H1 (cell line): ENCODE measurements at regions not wholly inside any gene's neighbourhood (a gene's known extent, or its start where the extent isn't known, plus 50 kb on each side); places are given as distances from the start of the nearest gene placed in this dataset.

ENCODE experiments used
- CTCF ChIA-PET: fragments of 300-600 bp; sonication (Branson Sonifier 250); formaldehyde crosslinking; loops from one replicate; lab custom pipeline; 2021; ENCODE audit not compliant: partially characterized antibody; lab: Charles Lee
- POLR2A ChIA-PET: fragments of 300-600 bp; sonication (Branson Sonifier 250); formaldehyde crosslinking; loops from one replicate; lab custom pipeline; 2021; ENCODE audit warnings: inconsistent platforms; ENCODE audit not compliant: partially characterized antibody; lab: Charles Lee
- DNase-seq, 2 experiments: peaks; one replicate each; pipeline versions ENCODE4 v3.0.0 to v3.0.0-alpha.2; 2010 to 2022; ENCODE audit warnings: low spot score in 2 of 2, low read depth in 1 of 2, mixed read lengths in 1 of 2
- FAIRE-seq: peaks from 2 replicates; lab custom pipeline; 2011; peaks lifted over from hg19 to GRCh38; lab: Jason Lieb, UNC
- H2AFZ ChIP-seq: 2 replicates; pipeline ENCODE4 v1.8.1; 2012; ENCODE audit warnings: low read length, inconsistent platforms
- H2AK5ac ChIP-seq: 2 replicates; pipeline ENCODE4 v1.6.1; 2013; ENCODE audit warnings: low read depth, low read length
- H2BK120ac ChIP-seq: replicated peaks from 2 replicates; pipeline ENCODE3; 2013; ENCODE audit warnings: low read depth, low read length, inconsistent platforms
- H2BK12ac ChIP-seq: 2 replicates; pipeline ENCODE4 v1.6.1; 2013; ENCODE audit warnings: low read depth, low read length
- H2BK15ac ChIP-seq: 2 replicates; pipeline ENCODE4 v1.6.1; 2013; ENCODE audit warnings: low read length
- H2BK20ac ChIP-seq: 2 replicates; pipeline ENCODE4 v1.6.1; 2013; ENCODE audit warnings: low read length
- H2BK5ac ChIP-seq: 2 replicates; pipeline ENCODE4 v1.6.1; 2013; ENCODE audit warnings: low read depth, low read length
- H3K14ac ChIP-seq: 2 replicates; pipeline ENCODE4 v1.6.1; 2013; ENCODE audit warnings: inconsistent platforms; ENCODE audit not compliant: insufficient read length
- H3K18ac ChIP-seq: 2 replicates; pipeline ENCODE4 v1.6.1; 2013; ENCODE audit warnings: low read length; ENCODE audit errors: extremely low read depth
- H3K23ac ChIP-seq: 2 replicates; pipeline ENCODE4 v1.6.1; 2013; ENCODE audit warnings: inconsistent platforms; ENCODE audit not compliant: insufficient read length
- H3K23me2 ChIP-seq: 2 replicates; pipeline ENCODE4 v1.6.1; 2013; ENCODE audit warnings: low read depth, low read length
- H3K27ac ChIP-seq: 2 replicates; pipeline ENCODE4 v1.6.1; 2011; ENCODE audit warnings: low read depth, low read length, inconsistent platforms
- H3K27me3 ChIP-seq, 4 experiments: replicated peaks in 1 of 4; 1 replicate in 1 of 4; 2 replicates in 3 of 4; pipeline versions ENCODE4 v1.6.1 to v1.8.1; 2011 to 2013; ENCODE audit warnings: low read length in 3 of 4, mild to moderate bottlenecking in 3 of 4, inconsistent platforms in 2 of 4, mixed read lengths in 2 of 4, moderate library complexity in 1 of 4; ENCODE audit not compliant: control insufficient read depth in 3 of 4, insufficient read depth in 3 of 4; ENCODE audit errors: extremely low read depth in 1 of 4
- H3K36me3 ChIP-seq, 4 experiments: 2 replicates each; pipeline versions ENCODE4 v1.6.1 to v1.8.1; 2011 to 2013; ENCODE audit warnings: mild to moderate bottlenecking in 4 of 4, low read length in 3 of 4, moderate library complexity in 2 of 4, control low read depth in 1 of 4, inconsistent platforms in 1 of 4; ENCODE audit not compliant: insufficient read depth in 4 of 4, control insufficient read depth in 2 of 4
- H3K4ac ChIP-seq: replicated peaks from 2 replicates; pipeline ENCODE3; 2013; ENCODE audit warnings: low read length, low read depth, mixed read lengths, inconsistent platforms; ENCODE audit not compliant: insufficient read length
- H3K4me1 ChIP-seq, 4 experiments: replicated peaks in 1 of 4; 1 replicate in 1 of 4; 2 replicates in 3 of 4; pipeline versions ENCODE4 v1.6.1 to v1.8.1; 2011 to 2013; ENCODE audit warnings: low read length in 3 of 4, inconsistent platforms in 2 of 4, mixed read lengths in 1 of 4; ENCODE audit not compliant: insufficient read depth in 4 of 4, control insufficient read depth in 3 of 4
- H3K4me2 ChIP-seq, 2 experiments: 2 replicates each; pipeline versions ENCODE4 v1.6.1 to v1.8.1; 2011 to 2013; ENCODE audit warnings: low read depth in 2 of 2, low read length in 2 of 2, control low read depth in 1 of 2, inconsistent platforms in 1 of 2, mild to moderate bottlenecking in 1 of 2; ENCODE audit not compliant: insufficient read depth in 1 of 2
- H3K4me3 ChIP-seq, 4 experiments: fragments of 200-600, 300-600 bp in 1 of 4; sonication (generic), shearing (Covaris generic), sonication (Bioruptor Twin) in 1 of 4; 2 replicates each; pipeline versions ENCODE4 v1.5.1 to v1.8.1; 2011 to 2016; ENCODE audit warnings: low read length in 4 of 4, low read depth in 3 of 4, control low read depth in 2 of 4, inconsistent platforms in 2 of 4, mild to moderate bottlenecking in 2 of 4, mixed read lengths in 1 of 4, moderate library complexity in 1 of 4; ENCODE audit not compliant: insufficient read depth in 2 of 4; ENCODE audit errors: extremely low read depth in 1 of 4
- H3K56ac ChIP-seq: replicated peaks from 2 replicates; pipeline ENCODE3; 2013; ENCODE audit warnings: low read depth, mild to moderate bottlenecking, mixed read lengths, low read length, inconsistent platforms; ENCODE audit not compliant: insufficient read length
- H3K79me1 ChIP-seq: 2 replicates; pipeline ENCODE4 v1.6.1; 2013; ENCODE audit warnings: low read depth, low read length, control low read depth
- H3K79me2 ChIP-seq, 2 experiments: 2 replicates each; pipeline versions ENCODE4 v1.6.1 to v1.8.1; 2012 to 2013; ENCODE audit warnings: low read length in 2 of 2, mild to moderate bottlenecking in 2 of 2, inconsistent platforms in 1 of 2; ENCODE audit not compliant: insufficient read depth in 2 of 2, control insufficient read depth in 1 of 2
- H3K9ac ChIP-seq, 4 experiments: replicated peaks in 1 of 4; 1 replicate in 1 of 4; 2 replicates in 3 of 4; pipeline versions ENCODE4 v1.6.1 to v1.8.1; 2011 to 2013; ENCODE audit warnings: low read depth in 3 of 4, low read length in 3 of 4, control low read depth in 2 of 4, mild to moderate bottlenecking in 2 of 4, moderate library complexity in 2 of 4, inconsistent platforms in 1 of 4; ENCODE audit errors: extremely low read depth in 1 of 4
- H3K9me3 ChIP-seq, 2 experiments: 2 replicates each; pipeline versions ENCODE4 v1.6.1 to v1.8.1; 2012 to 2013; ENCODE audit warnings: mild to moderate bottlenecking in 2 of 2, moderate library complexity in 2 of 2, control low read depth in 1 of 2, inconsistent platforms in 1 of 2, low read depth in 1 of 2, low read length in 1 of 2, mixed read lengths in 1 of 2; ENCODE audit not compliant: insufficient read depth in 2 of 2
- H4K20me1 ChIP-seq, 2 experiments: replicated peaks in 1 of 2; 2 replicates each; pipeline versions ENCODE3 to v1.8.1; 2011 to 2013; ENCODE audit warnings: inconsistent platforms in 2 of 2, low read length in 2 of 2, mild to moderate bottlenecking in 1 of 2; ENCODE audit not compliant: insufficient read depth in 2 of 2, control insufficient read depth in 1 of 2
- H4K5ac ChIP-seq: 2 replicates; pipeline ENCODE4 v1.6.1; 2013; ENCODE audit warnings: low read length, low read depth, mixed read lengths, inconsistent platforms; ENCODE audit not compliant: insufficient read length
- H4K8ac ChIP-seq: 2 replicates; pipeline ENCODE4 v1.8.0; 2013; ENCODE audit warnings: mild to moderate bottlenecking, moderate library complexity, low read length, inconsistent platforms; ENCODE audit not compliant: insufficient read depth; ENCODE audit errors: extremely low read depth
- H4K91ac ChIP-seq: replicated peaks from 2 replicates; pipeline ENCODE3; 2013; ENCODE audit warnings: low read length, mixed read lengths, inconsistent platforms; ENCODE audit not compliant: insufficient read length
- BACH1 ChIP-seq: IDR thresholded peaks from 2 replicates; pipeline ENCODE4 v1.6.1; 2012; ENCODE audit warnings: low read length, improper control_type of control experiment
- CHD2 ChIP-seq: IDR thresholded peaks from 2 replicates; pipeline ENCODE4 v1.6.1; 2012; ENCODE audit warnings: low read length, improper control_type of control experiment
- EGR1 ChIP-seq: IDR thresholded peaks from 2 replicates; pipeline ENCODE4 v1.6.1; 2011; ENCODE audit warnings: low read depth, low read length, borderline replicate concordance
- EZH2 ChIP-seq: fragments of 200-600 bp; sonication (generic); IDR thresholded peaks from 2 replicates; pipeline ENCODE4 v1.7.1; 2012; ENCODE audit warnings: low read depth, mild to moderate bottlenecking, moderate library complexity, low read length, inconsistent platforms; ENCODE audit not compliant: severe bottlenecking
- KDM1A ChIP-seq: fragments of 200-600, 300-600 bp; sonication (generic); IDR thresholded peaks from 2 replicates; pipeline ENCODE4 v1.7.1; 2016; ENCODE audit warnings: mild to moderate bottlenecking, low read length, borderline replicate concordance
- KDM4A ChIP-seq: IDR thresholded peaks from one replicate; pipeline ENCODE4 v1.7.1; 2012; ENCODE audit warnings: low read depth, mild to moderate bottlenecking, moderate library complexity, low read length, inconsistent platforms; ENCODE audit not compliant: severe bottlenecking
- RBBP5 ChIP-seq: IDR thresholded peaks from 2 replicates; pipeline ENCODE4 v1.7.1; 2012; ENCODE audit warnings: low read depth, mild to moderate bottlenecking, inconsistent platforms, low read length, moderate library complexity, borderline replicate concordance
- SIN3A ChIP-seq, 2 experiments: IDR thresholded peaks in 1 of 2; conservative IDR thresholded peaks in 1 of 2; 2 replicates each; pipeline ENCODE4 v1.6.1; 2011 to 2012; ENCODE audit warnings: low read length in 2 of 2, improper control_type of control experiment in 1 of 2, low read depth in 1 of 2, mild to moderate bottlenecking in 1 of 2
- SIRT6 ChIP-seq: IDR thresholded peaks from one replicate; pipeline ENCODE4 v1.7.1; 2012; ENCODE audit warnings: low read length, inconsistent platforms
- SP2 ChIP-seq: IDR thresholded peaks from 2 replicates; pipeline ENCODE4 v1.6.1; 2012; ENCODE audit warnings: mild to moderate bottlenecking, low read length, inconsistent platforms
- TAF7 ChIP-seq: optimal IDR thresholded peaks from 2 replicates; pipeline ENCODE3; 2011; ENCODE audit warnings: low read depth, mild to moderate bottlenecking, inconsistent platforms, low read length, moderate library complexity, borderline replicate concordance
- WGBS, 2 experiments: shearing (Covaris generic) in 1 of 2; methylation state at CpG; one replicate each; pipeline versions ENCODE4 v1.1.6 to v1.1.7; 2013 to 2015; ENCODE audit warnings: low lambda C conversion rate in 2 of 2, mixed read lengths in 2 of 2, inconsistent platforms in 1 of 2, low coverage in 1 of 2, missing lambda C conversion rate in 1 of 2; ENCODE audit not compliant: insufficient replicate concordance in 2 of 2, insufficient coverage in 1 of 2, insufficient read length in 1 of 2; ENCODE audit errors: extremely low coverage in 1 of 2, missing lambda C conversion rate in 1 of 2; 5-methylcytosine and 5-hydroxymethylcytosine counted together
- TF ChIP-seq, protein P1 (sequence below): IDR thresholded peaks from 2 replicates; pipeline ENCODE4 v1.6.1; 2011; ENCODE audit warnings: low read length, improper control_type of control experiment

DNA sequence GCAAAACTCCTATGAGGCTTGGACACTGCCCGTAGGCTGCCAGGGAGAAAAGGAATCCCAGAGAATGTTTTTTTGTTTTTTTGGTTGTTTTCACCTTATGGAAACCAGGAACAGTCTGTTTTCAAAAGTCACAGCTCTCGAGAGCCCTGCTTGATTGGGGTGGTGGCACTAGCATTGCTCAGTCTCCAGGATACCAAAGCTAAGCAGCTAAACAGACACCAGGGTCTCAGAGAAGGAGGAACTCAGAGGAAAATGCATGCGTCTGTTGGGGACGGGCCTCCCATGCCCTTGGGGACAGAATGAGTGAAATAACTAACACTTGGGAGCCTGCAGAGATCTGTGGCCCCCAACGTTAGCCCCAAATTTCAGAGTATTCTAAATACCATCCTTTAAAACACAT is 178.8 kb downstream of the SOX9 start:
- Histone ChIP-seq H3K23ac (no peak overlapping the region), H4K20me1 (peaks cover 0 to 2% of the 10 kb centered on the region in 2 experiments), H3K4ac (no peak overlapping the region), H2BK15ac (no peak overlapping the region), H3K4me1 (no peaks in the 10 kb centered on the region), H3K79me1 (peaks cover 4% of the 10 kb centered on the region; the same call in 1 of the 2 replicates), H4K5ac (no peak overlapping the region), H3K14ac (no peak overlapping the region), H3K56ac (no peak overlapping the region), H2BK5ac (no peak overlapping the region), H3K36me3 (no peaks in the 10 kb centered on the region), H4K8ac (no peak overlapping the region), H2BK12ac (no peak overlapping the region), H3K23me2 (peaks cover 10% of the 10 kb centered on the region), H3K27ac (no peak overlapping the region), H3K4me3 (no peak overlapping the region), H2BK120ac (no peak overlapping the region), H3K27me3 (no peaks in the 10 kb centered on the region), H3K9me3 (no peaks in the 10 kb centered on the region), H3K9ac (no peak overlapping the region), H2AFZ (no peak overlapping the region), H2AK5ac (no peak overlapping the region), H3K4me2 (no peak overlapping the region), H3K18ac (no peak overlapping the region), H2BK20ac (no peak overlapping the region), H3K79me2 (no peaks in the 10 kb centered on the region; a peak in 1 of 4 replicates), H4K91ac (no peak overlapping the region)
- ChIA-PET POLR2A (no interaction called here), CTCF (interaction anchor here (0.6 to 1.1 kb wide), 2 partner anchors 193 to 1216 kb away, joined by 3 read pairs; no protein-coding TSS in a partner anchor)
- FAIRE-seq (no peak), DNase-seq (no peak)
- WGBS, 2 experiments = 88% methylated on average over 5 of the region's 5 CpGs; no CpG with 5 or more reads in 1 of the 2 experiments
- TF ChIP-seq, protein P1, sequence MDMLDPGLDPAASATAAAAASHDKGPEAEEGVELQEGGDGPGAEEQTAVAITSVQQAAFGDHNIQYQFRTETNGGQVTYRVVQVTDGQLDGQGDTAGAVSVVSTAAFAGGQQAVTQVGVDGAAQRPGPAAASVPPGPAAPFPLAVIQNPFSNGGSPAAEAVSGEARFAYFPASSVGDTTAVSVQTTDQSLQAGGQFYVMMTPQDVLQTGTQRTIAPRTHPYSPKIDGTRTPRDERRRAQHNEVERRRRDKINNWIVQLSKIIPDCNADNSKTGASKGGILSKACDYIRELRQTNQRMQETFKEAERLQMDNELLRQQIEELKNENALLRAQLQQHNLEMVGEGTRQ = no peak
- TF ChIP-seq KDM4A (no peak), SP2 (no peak), KDM1A (no peak), CHD2 (no peak), SIRT6 (no peak), SIN3A (conservative IDR thresholded peaks at IDR 0.05 in 1 of 2, IDR thresholded peaks at IDR 0.05 in 1 of 2; ENCODE audit: low read depth in 1 of 2, low read length in 2 of 2) (no peak), RBBP5 (no peak), TAF7 (no peak), BACH1 (no peak), EGR1 (no peak), EZH2 (no peak)
